ENCODE measurements at regions not wholly inside any gene's neighbourhood (a gene's known extent, or its start where the extent isn't known, plus 50 kb on each side); places are given as distances from the start of the nearest gene placed in this dataset.

DNA sequence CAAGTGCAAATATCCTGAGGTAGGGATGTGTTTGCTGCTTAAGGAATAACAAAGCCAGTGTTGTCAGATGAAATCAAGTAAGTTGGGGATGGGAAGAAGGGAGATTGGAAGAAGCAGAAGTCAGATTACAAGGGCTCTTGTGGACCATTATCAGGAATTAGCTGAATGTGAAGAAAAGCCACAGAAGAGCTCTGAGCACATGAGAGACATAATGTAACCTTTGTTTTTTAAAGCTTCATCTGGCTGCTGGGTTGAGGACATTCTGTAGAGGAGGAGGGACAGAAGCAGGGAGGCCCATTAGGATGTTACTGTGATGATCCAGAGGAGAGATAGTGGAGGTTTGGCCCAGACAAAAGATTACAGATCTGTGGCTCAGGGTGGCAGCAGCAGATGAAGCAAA, 111.7 kb downstream of the DUSP10 start:
- Histone ChIP-seq H2AFZ (ENCODE audit: control insufficient read depth, low read length) (no peak overlapping the region), H4K20me1 (ENCODE audit: control insufficient read depth, extremely low read depth, insufficient read depth, low read length) (no peaks in the 10 kb centered on the region), H3K27me3 (ENCODE audit: control insufficient read depth, extremely low read depth, insufficient read depth, low read length) (no peaks in the 10 kb centered on the region), H3K36me3 (ENCODE audit: control insufficient read depth in 2 of 2, extremely low read depth in 1 of 2, insufficient read depth in 2 of 2, low read length in 2 of 2) (no peaks in the 10 kb centered on the region), H3K9me3 (ENCODE audit: control insufficient read depth, low read depth, low read length) (no peaks in the 10 kb centered on the region), H3K27ac (ENCODE audit: control insufficient read depth, insufficient read depth, low read length) (no peak overlapping the region), H3K4me3 (ENCODE audit: control insufficient read depth in 2 of 3, extremely low read depth in 1 of 3, insufficient read depth in 2 of 3, low read depth in 1 of 3, low read length in 3 of 3) (no peak overlapping the region), H3K4me1 (ENCODE audit: control insufficient read depth, extremely low read depth, insufficient read depth, low read length) (no peaks in the 10 kb centered on the region), H3K79me2 (ENCODE audit: control insufficient read depth, insufficient read depth, low read length) (no peaks in the 10 kb centered on the region), H3K4me2 (ENCODE audit: control insufficient read depth, extremely low read depth, insufficient read depth, low read depth, low read length) (no peak overlapping the region), H3K9ac (ENCODE audit: control insufficient read depth, extremely low read depth, insufficient read depth, low read length) (no peak overlapping the region), H3K9me1 (ENCODE audit: control insufficient read depth, extremely low read depth, insufficient read depth, low read length) (no peaks in the 10 kb centered on the region)
- dilution Hi-C loops (cut with MboI; ENCODE audit: extremely low pct_ligation_motif_present, low sequenced_read_pairs) = no loop called here
- DNase-seq (ENCODE audit: low read depth, low spot score) = no peak
- TF ChIP-seq, protein P1, sequence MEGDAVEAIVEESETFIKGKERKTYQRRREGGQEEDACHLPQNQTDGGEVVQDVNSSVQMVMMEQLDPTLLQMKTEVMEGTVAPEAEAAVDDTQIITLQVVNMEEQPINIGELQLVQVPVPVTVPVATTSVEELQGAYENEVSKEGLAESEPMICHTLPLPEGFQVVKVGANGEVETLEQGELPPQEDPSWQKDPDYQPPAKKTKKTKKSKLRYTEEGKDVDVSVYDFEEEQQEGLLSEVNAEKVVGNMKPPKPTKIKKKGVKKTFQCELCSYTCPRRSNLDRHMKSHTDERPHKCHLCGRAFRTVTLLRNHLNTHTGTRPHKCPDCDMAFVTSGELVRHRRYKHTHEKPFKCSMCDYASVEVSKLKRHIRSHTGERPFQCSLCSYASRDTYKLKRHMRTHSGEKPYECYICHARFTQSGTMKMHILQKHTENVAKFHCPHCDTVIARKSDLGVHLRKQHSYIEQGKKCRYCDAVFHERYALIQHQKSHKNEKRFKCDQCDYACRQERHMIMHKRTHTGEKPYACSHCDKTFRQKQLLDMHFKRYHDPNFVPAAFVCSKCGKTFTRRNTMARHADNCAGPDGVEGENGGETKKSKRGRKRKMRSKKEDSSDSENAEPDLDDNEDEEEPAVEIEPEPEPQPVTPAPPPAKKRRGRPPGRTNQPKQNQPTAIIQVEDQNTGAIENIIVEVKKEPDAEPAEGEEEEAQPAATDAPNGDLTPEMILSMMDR (optimal IDR thresholded peaks at IDR 0.05 in 1 of 3, IDR thresholded peaks at IDR 0.05 in 1 of 3, conservative IDR thresholded peaks at IDR 0.05 in 1 of 3; ENCODE audit: extremely low read depth in 1 of 3, insufficient read depth in 2 of 3, low read length in 3 of 3) = no peak
- TF ChIP-seq EZH2 (IDR thresholded peaks at IDR 0.05; ENCODE audit: low read length) = no peak
- no peak for FAIRE-seq

DNA sequence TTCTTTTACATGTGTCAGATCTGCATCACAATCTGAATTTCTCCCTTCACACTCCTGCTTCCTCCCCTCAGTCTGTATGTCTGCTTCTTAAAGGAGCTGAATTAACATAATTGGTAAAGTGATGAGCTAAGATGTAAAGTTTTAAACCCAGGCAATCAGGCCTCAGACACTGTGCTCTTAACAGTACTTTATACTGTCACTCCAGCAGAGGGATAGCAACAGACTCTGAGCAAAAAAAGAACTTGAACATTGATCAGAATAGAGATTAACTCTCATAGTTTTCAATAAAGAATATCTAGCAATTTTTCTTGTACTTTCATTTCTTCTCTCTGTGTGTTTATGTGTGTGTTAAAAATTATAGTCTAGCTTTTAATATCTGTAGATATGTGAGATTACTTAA, 110.3 kb downstream of the DUSP10 start:
- H3K4me1 ChIP-seq (ENCODE audit: control insufficient read depth, extremely low read depth, insufficient read depth, low read length) = peaks cover 5% of the 10 kb centered on the region
- no peaks in the 10 kb centered on the region for H3K9me1 ChIP-seq (ENCODE audit: control insufficient read depth, extremely low read depth, insufficient read depth, low read length)
- TF ChIP-seq EZH2 (IDR thresholded peaks at IDR 0.05; ENCODE audit: low read length) = no peak
- TF ChIP-seq, protein P1 (optimal IDR thresholded peaks at IDR 0.05 in 1 of 3, IDR thresholded peaks at IDR 0.05 in 1 of 3, conservative IDR thresholded peaks at IDR 0.05 in 1 of 3; ENCODE audit: extremely low read depth in 1 of 3, insufficient read depth in 2 of 3, low read length in 3 of 3) = no peak
- H3K27ac ChIP-seq (ENCODE audit: control insufficient read depth, insufficient read depth, low read length) = no peak overlapping the region
- no peak overlapping the region for H2AFZ ChIP-seq (ENCODE audit: control insufficient read depth, low read length)
- no peak overlapping the region for H3K4me2 ChIP-seq (ENCODE audit: control insufficient read depth, extremely low read depth, insufficient read depth, low read depth, low read length)
- H3K4me3 ChIP-seq (ENCODE audit: control insufficient read depth in 2 of 3, extremely low read depth in 1 of 3, insufficient read depth in 2 of 3, low read depth in 1 of 3, low read length in 3 of 3) = no peak overlapping the region
- no peaks in the 10 kb centered on the region for H3K36me3 ChIP-seq (ENCODE audit: control insufficient read depth in 2 of 2, extremely low read depth in 1 of 2, insufficient read depth in 2 of 2, low read length in 2 of 2)
- no peaks in the 10 kb centered on the region for H3K27me3 ChIP-seq (ENCODE audit: control insufficient read depth, extremely low read depth, insufficient read depth, low read length)
- DNase-seq (ENCODE audit: low read depth, low spot score) (no peak), FAIRE-seq (no peak)
- no peaks in the 10 kb centered on the region for H3K9me3 ChIP-seq (ENCODE audit: control insufficient read depth, low read depth, low read length)
- no peak overlapping the region for H3K9ac ChIP-seq (ENCODE audit: control insufficient read depth, extremely low read depth, insufficient read depth, low read length)
- dilution Hi-C loops (cut with MboI; ENCODE audit: extremely low pct_ligation_motif_present, low sequenced_read_pairs) = no loop called here
- H4K20me1 ChIP-seq (ENCODE audit: control insufficient read depth, extremely low read depth, insufficient read depth, low read length) = no peaks in the 10 kb centered on the region
- no peaks in the 10 kb centered on the region for H3K79me2 ChIP-seq (ENCODE audit: control insufficient read depth, insufficient read depth, low read length)
